HG03432 (cell line): ENCODE measurements at regions not wholly inside any gene's neighbourhood (a gene's known extent, or its start where the extent isn't known, plus 50 kb on each side); places are given as distances from the start of the nearest gene placed in this dataset.

Experiments
- ATAC-seq: cut with Tn5 transposase; IDR thresholded peaks from one replicate; pipeline ENCODE4 v1.9.1; 2021; ENCODE audit warnings: mild to moderate bottlenecking, moderate library complexity; ENCODE audit not compliant: unreplicated experiment

GRCh38 chr11:95363708-95364107, 132.7 kb upstream of the SESN3 start:
- ATAC-seq = no peak

- no peak for ATAC-seq
These were observed 132.2 kb upstream of the SESN3 start for GRCh38 chr11:95363164-95363563.

- ATAC-seq = no peak
These were observed 130.2 kb upstream of the SESN3 start for GRCh38 chr11:95361180-95361579.

GRCh38 chr11:95360377-95361075, 129.5 kb upstream of the SESN3 start:
- ATAC-seq = no peak

- no peak for ATAC-seq
These were observed 128.8 kb upstream of the SESN3 start for GRCh38 chr11:95359756-95360155.

GRCh38 chr11:95359341-95359663, 128.3 kb upstream of the SESN3 start:
- ATAC-seq = no peak

- no peak for ATAC-seq
These were observed 127.7 kb upstream of the SESN3 start for GRCh38 chr11:95358511-95359340.

GRCh38 chr11:95354304-95354703, 123.3 kb upstream of the SESN3 start:
- ATAC-seq = no peak

GRCh38 chr11:95353706-95354105, 122.7 kb upstream of the SESN3 start:
- no peak for ATAC-seq

- no peak for ATAC-seq
These were observed 121.8 kb upstream of the SESN3 start for GRCh38 chr11:95352733-95353346.

- ATAC-seq = no peak
These were observed 118.4 kb upstream of the SESN3 start for GRCh38 chr11:95349345-95349942.

GRCh38 chr11:95346265-95346664, 115.3 kb upstream of the SESN3 start:
- no peak for ATAC-seq

- ATAC-seq = no peak
These were observed 114.6 kb upstream of the SESN3 start for GRCh38 chr11:95345651-95346050.

GRCh38 chr11:95344932-95345642, 114.1 kb upstream of the SESN3 start:
- ATAC-seq = no peak

- ATAC-seq = no peak
These were observed 110.2 kb upstream of the SESN3 start for GRCh38 chr11:95341221-95341620.

- ATAC-seq = no peak
These were observed 108.3 kb upstream of the SESN3 start for GRCh38 chr11:95339086-95339901.

GRCh38 chr11:95338430-95338991, 107.5 kb upstream of the SESN3 start:
- no peak for ATAC-seq

GRCh38 chr11:95337972-95338429, 107.0 kb upstream of the SESN3 start:
- no peak for ATAC-seq

- peak; percentile 85 for ATAC-seq
These were observed 106.4 kb upstream of the SESN3 start for GRCh38 chr11:95337175-95337957.
